GM23338 (cell line): ENCODE measurements at regions not wholly inside any gene's neighbourhood (a gene's known extent, or its start where the extent isn't known, plus 50 kb on each side); places are given as distances from the start of the nearest gene placed in this dataset.

ENCODE experiments used
- ATAC-seq: fragments of 200-7000 bp; cut with Tn5 transposase; 3 replicates; pipeline ENCODE4 v1.9.1; 2020
- DNase-seq: peaks from one replicate; pipeline ENCODE4 v3.0.0-alpha.2; 2015; ENCODE audit warnings: low spot score
- H2AFZ ChIP-seq: fragments of 200-600 bp; sonication (generic); 2 replicates; pipeline ENCODE4 v1.8.0; 2016; ENCODE audit warnings: antibody characterized with exemption, mild to moderate bottlenecking, moderate library complexity
- H3F3A ChIP-seq: fragments of 200-600 bp; sonication (generic); replicated peaks from 2 replicates; pipeline ENCODE4 v1.8.0; 2017; ENCODE audit warnings: antibody characterized with exemption, mixed run types, low read depth
- H3K27ac ChIP-seq: fragments of 200-600 bp; sonication (generic); 2 replicates; pipeline ENCODE4 v1.6.1; 2016; ENCODE audit warnings: low read depth
- H3K27me3 ChIP-seq: fragments of 200-600 bp; sonication (generic); 2 replicates; pipeline ENCODE4 v1.8.0; 2016; ENCODE audit warnings: mild to moderate bottlenecking, mixed run types, moderate library complexity; ENCODE audit not compliant: insufficient read depth
- H3K36me3 ChIP-seq: fragments of 200-600 bp; sonication (generic); 2 replicates; pipeline ENCODE4 v1.8.0; 2016; ENCODE audit warnings: mild to moderate bottlenecking; ENCODE audit not compliant: insufficient read depth
- H3K4me1 ChIP-seq: fragments of 200-600 bp; sonication (generic); 2 replicates; pipeline ENCODE4 v1.8.0; 2016; ENCODE audit warnings: mild to moderate bottlenecking, moderate library complexity; ENCODE audit not compliant: insufficient read depth
- H3K4me2 ChIP-seq: fragments of 200-600 bp; sonication (generic); 2 replicates; pipeline ENCODE4 v1.7.1; 2017; ENCODE audit warnings: mixed run types
- H3K4me3 ChIP-seq: fragments of 200-600 bp; sonication (generic); 2 replicates; pipeline ENCODE4 v1.6.1; 2016; ENCODE audit warnings: mixed run types
- H3K79me2 ChIP-seq: fragments of 200-600 bp; sonication (generic); replicated peaks from 2 replicates; pipeline ENCODE4 v1.8.0; 2017; ENCODE audit warnings: mild to moderate bottlenecking; ENCODE audit not compliant: insufficient read depth
- H3K9me2 ChIP-seq: fragments of 200-600 bp; sonication (generic); 2 replicates; pipeline ENCODE4 v1.8.0; 2017; ENCODE audit not compliant: insufficient read depth
- H4K20me1 ChIP-seq: fragments of 200-600 bp; sonication (generic); replicated peaks from 2 replicates; pipeline ENCODE4 v1.8.0; 2017; ENCODE audit warnings: mild to moderate bottlenecking; ENCODE audit not compliant: insufficient read depth
- H3K27ac Mint-ChIP-seq: 2 replicates; pipeline ENCODE4 v1.8.0; 2020; ENCODE audit warnings: inconsistent platforms, mild to moderate bottlenecking, moderate library complexity, mixed read lengths
- H3K27me3 Mint-ChIP-seq: 3 replicates; pipeline ENCODE4 v1.8.0; 2022; ENCODE audit warnings: low read depth, mild to moderate bottlenecking, moderate library complexity, mixed read lengths, inconsistent platforms; ENCODE audit not compliant: insufficient read depth, poor library complexity
- H3K36me3 Mint-ChIP-seq: 3 replicates; pipeline ENCODE4 v1.8.0; 2021; ENCODE audit warnings: low read depth, mild to moderate bottlenecking, inconsistent platforms, moderate library complexity, mixed read lengths
- H3K4me1 Mint-ChIP-seq: 3 replicates; pipeline ENCODE4 v1.8.0; 2020; ENCODE audit warnings: mild to moderate bottlenecking, inconsistent platforms, mixed read lengths
- H3K4me3 Mint-ChIP-seq: 3 replicates; pipeline ENCODE4 v1.8.0; 2021; ENCODE audit warnings: moderate library complexity, mild to moderate bottlenecking, inconsistent platforms, mixed read lengths
- H3K9me3 Mint-ChIP-seq: 3 replicates; pipeline ENCODE4 v1.8.0; 2020; ENCODE audit warnings: moderate library complexity, mild to moderate bottlenecking, inconsistent platforms, mixed read lengths
- CREB1 ChIP-seq: fragments of 250-450 bp; sonication (Bioruptor Pico); IDR thresholded peaks from 2 replicates; pipeline ENCODE4 v1.5.0; 2020; ENCODE audit warnings: low read depth, mild to moderate bottlenecking, moderate library complexity
- EZH2phosphoT487 ChIP-seq: fragments of 200-600 bp; sonication (generic); IDR thresholded peaks from one replicate; pipeline ENCODE4 v1.8.1; 2018; ENCODE audit warnings: antibody characterized with exemption; ENCODE audit not compliant: unreplicated experiment
- JUNB ChIP-seq: IDR thresholded peaks from one replicate; pipeline ENCODE4 v1.6.1; 2016; ENCODE audit warnings: antibody characterized with exemption; ENCODE audit not compliant: unreplicated experiment
- STAT1 ChIP-seq: IDR thresholded peaks from one replicate; pipeline ENCODE4 v1.6.1; 2016; ENCODE audit warnings: antibody characterized with exemption; ENCODE audit not compliant: unreplicated experiment
- ZNF114 ChIP-seq: fragments of 250-450 bp; sonication (Bioruptor Pico); IDR thresholded peaks from 2 replicates; pipeline ENCODE4 v1.5.0; 2020; ENCODE audit warnings: mild to moderate bottlenecking, moderate library complexity
- ZNF462 ChIP-seq: fragments of 250-450 bp; sonication (Bioruptor Pico); IDR thresholded peaks from 2 replicates; pipeline ENCODE4 v1.5.0; 2020; ENCODE audit warnings: mild to moderate bottlenecking, moderate library complexity
- TF ChIP-seq, protein P1 (sequence below): IDR thresholded peaks from 2 replicates; pipeline ENCODE4 v1.6.1; 2016; ENCODE audit warnings: antibody characterized with exemption
- TF ChIP-seq, protein P2 (sequence below), 2 experiments: fragments of 200-600 bp in 1 of 2; sonication (generic) in 1 of 2; conservative IDR thresholded peaks; 2 replicates each; pipeline versions ENCODE4 v1.5.1 to v1.6.1; 2016 to 2017; ENCODE audit warnings: antibody characterized with exemption in 2 of 2, low read depth in 2 of 2, mild to moderate bottlenecking in 2 of 2, moderate library complexity in 1 of 2
- TF ChIP-seq, protein P3 (sequence below): IDR thresholded peaks from one replicate; pipeline ENCODE4 v1.6.1; 2018; ENCODE audit warnings: antibody characterized with exemption; ENCODE audit not compliant: unreplicated experiment

DNA sequence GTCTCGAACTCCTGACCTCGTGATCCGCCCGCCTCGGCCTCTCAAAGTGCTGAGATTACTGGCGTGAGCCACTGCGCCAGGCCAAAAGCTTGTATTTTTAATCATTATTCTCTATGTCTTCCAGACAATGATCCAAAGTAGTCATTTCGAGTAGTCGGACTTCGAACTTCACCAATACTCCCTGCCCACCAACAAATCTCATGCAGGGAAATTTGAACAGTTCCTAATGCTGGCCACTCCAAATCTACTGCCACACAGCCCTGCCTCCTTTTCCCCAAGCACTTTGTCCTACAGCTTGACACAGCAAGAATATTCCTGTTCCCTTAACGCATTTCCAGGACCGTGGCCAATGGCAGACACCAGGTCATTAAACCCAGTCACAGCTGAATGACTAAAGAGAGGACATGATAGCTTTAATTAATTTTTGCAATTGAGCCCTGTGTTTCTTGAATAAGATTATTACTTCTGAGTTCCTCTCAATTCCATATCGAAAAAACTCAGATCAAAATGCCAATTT lies 142.3 kb upstream of the NRP1 start:
- H3K9me2 ChIP-seq = peaks cover 23% of the 10 kb centered on the region
- H4K20me1 ChIP-seq = no peaks in the 10 kb centered on the region
- H3K27me3 Mint-ChIP-seq = peaks cover 7% of the 10 kb centered on the region
- no peak for DNase-seq
- H3K79me2 ChIP-seq = no peaks in the 10 kb centered on the region
- H3K4me3 ChIP-seq = no peak overlapping the region
- ATAC-seq = no peak
- no peak overlapping the region for H3K4me3 Mint-ChIP-seq
- H3K4me2 ChIP-seq = no peak overlapping the region
- H3K27me3 ChIP-seq = no peaks in the 10 kb centered on the region
- H3K4me1 Mint-ChIP-seq = peaks cover 6% of the 10 kb centered on the region; the same call in 2 of the 3 replicates
- no peaks in the 10 kb centered on the region for H3K4me1 ChIP-seq
- H3K36me3 Mint-ChIP-seq = peaks cover 20% of the 10 kb centered on the region
- no peaks in the 10 kb centered on the region for H3K36me3 ChIP-seq
- H3K9me3 Mint-ChIP-seq = peaks cover 20% of the 10 kb centered on the region
- no peak overlapping the region for H3K27ac Mint-ChIP-seq
- H3K27ac ChIP-seq = no peak overlapping the region
- TF ChIP-seq EZH2phosphoT487 (no peak), ZNF114 (CRISPR knock-in tag) (no peak)
- TF ChIP-seq, protein P1, sequence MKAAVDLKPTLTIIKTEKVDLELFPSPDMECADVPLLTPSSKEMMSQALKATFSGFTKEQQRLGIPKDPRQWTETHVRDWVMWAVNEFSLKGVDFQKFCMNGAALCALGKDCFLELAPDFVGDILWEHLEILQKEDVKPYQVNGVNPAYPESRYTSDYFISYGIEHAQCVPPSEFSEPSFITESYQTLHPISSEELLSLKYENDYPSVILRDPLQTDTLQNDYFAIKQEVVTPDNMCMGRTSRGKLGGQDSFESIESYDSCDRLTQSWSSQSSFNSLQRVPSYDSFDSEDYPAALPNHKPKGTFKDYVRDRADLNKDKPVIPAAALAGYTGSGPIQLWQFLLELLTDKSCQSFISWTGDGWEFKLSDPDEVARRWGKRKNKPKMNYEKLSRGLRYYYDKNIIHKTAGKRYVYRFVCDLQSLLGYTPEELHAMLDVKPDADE = no peak
- H3F3A ChIP-seq = no peaks in the 10 kb centered on the region
- no peak overlapping the region for H2AFZ ChIP-seq

- no peaks in the 10 kb centered on the region for H3K79me2 ChIP-seq
- no peaks in the 10 kb centered on the region for H3F3A ChIP-seq
- no peak overlapping the region for H3K4me3 ChIP-seq
- H3K4me2 ChIP-seq = no peak overlapping the region
- DNase-seq (no peak), ATAC-seq (no peak)
- no peaks in the 10 kb centered on the region for H3K4me1 ChIP-seq
- H3K36me3 Mint-ChIP-seq = peaks cover 9% of the 10 kb centered on the region; the same call in 2 of the 3 replicates
- H3K27ac ChIP-seq = no peak overlapping the region
- no peak overlapping the region for H2AFZ ChIP-seq
- no peaks in the 10 kb centered on the region for H3K36me3 ChIP-seq
- H3K27me3 Mint-ChIP-seq = peaks cover 1% of the 10 kb centered on the region
- H3K27me3 ChIP-seq = no peaks in the 10 kb centered on the region
- peaks cover 6% of the 10 kb centered on the region; the same call in 2 of the 3 replicates for H3K4me1 Mint-ChIP-seq
- H4K20me1 ChIP-seq = no peaks in the 10 kb centered on the region
- H3K9me2 ChIP-seq = peaks cover 13% of the 10 kb centered on the region
- no peak overlapping the region for H3K27ac Mint-ChIP-seq
- no peak overlapping the region for H3K4me3 Mint-ChIP-seq
- H3K9me3 Mint-ChIP-seq = peaks cover 4% of the 10 kb centered on the region
- no peak for TF ChIP-seq JUNB
- TF ChIP-seq, protein P2, sequence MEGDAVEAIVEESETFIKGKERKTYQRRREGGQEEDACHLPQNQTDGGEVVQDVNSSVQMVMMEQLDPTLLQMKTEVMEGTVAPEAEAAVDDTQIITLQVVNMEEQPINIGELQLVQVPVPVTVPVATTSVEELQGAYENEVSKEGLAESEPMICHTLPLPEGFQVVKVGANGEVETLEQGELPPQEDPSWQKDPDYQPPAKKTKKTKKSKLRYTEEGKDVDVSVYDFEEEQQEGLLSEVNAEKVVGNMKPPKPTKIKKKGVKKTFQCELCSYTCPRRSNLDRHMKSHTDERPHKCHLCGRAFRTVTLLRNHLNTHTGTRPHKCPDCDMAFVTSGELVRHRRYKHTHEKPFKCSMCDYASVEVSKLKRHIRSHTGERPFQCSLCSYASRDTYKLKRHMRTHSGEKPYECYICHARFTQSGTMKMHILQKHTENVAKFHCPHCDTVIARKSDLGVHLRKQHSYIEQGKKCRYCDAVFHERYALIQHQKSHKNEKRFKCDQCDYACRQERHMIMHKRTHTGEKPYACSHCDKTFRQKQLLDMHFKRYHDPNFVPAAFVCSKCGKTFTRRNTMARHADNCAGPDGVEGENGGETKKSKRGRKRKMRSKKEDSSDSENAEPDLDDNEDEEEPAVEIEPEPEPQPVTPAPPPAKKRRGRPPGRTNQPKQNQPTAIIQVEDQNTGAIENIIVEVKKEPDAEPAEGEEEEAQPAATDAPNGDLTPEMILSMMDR (conservative IDR thresholded peaks at IDR 0.05; ENCODE audit: low read depth in 2 of 2) = no peak
- no peak for TF ChIP-seq ZNF462 (CRISPR knock-in tag)
- TF ChIP-seq EZH2phosphoT487 = no peak
- TF ChIP-seq STAT1 = no peak
- TF ChIP-seq, protein P3, sequence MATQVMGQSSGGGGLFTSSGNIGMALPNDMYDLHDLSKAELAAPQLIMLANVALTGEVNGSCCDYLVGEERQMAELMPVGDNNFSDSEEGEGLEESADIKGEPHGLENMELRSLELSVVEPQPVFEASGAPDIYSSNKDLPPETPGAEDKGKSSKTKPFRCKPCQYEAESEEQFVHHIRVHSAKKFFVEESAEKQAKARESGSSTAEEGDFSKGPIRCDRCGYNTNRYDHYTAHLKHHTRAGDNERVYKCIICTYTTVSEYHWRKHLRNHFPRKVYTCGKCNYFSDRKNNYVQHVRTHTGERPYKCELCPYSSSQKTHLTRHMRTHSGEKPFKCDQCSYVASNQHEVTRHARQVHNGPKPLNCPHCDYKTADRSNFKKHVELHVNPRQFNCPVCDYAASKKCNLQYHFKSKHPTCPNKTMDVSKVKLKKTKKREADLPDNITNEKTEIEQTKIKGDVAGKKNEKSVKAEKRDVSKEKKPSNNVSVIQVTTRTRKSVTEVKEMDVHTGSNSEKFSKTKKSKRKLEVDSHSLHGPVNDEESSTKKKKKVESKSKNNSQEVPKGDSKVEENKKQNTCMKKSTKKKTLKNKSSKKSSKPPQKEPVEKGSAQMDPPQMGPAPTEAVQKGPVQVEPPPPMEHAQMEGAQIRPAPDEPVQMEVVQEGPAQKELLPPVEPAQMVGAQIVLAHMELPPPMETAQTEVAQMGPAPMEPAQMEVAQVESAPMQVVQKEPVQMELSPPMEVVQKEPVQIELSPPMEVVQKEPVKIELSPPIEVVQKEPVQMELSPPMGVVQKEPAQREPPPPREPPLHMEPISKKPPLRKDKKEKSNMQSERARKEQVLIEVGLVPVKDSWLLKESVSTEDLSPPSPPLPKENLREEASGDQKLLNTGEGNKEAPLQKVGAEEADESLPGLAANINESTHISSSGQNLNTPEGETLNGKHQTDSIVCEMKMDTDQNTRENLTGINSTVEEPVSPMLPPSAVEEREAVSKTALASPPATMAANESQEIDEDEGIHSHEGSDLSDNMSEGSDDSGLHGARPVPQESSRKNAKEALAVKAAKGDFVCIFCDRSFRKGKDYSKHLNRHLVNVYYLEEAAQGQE = no peak
- no peak for TF ChIP-seq CREB1 (CRISPR knock-in tag)
Observed at GRCh38 chr10:33473688-33474087, 139.2 kb upstream of the NRP1 start.
